Ishikawa (cell line): ENCODE measurements at regions not wholly inside any gene's neighbourhood (a gene's known extent, or its start where the extent isn't known, plus 50 kb on each side); places are given as distances from the start of the nearest gene placed in this dataset.

ENCODE experiments used
- CEBPB ChIP-seq: IDR thresholded peaks from 2 replicates; pipeline ENCODE4 v1.6.1; 2012
- CREB1 ChIP-seq: IDR thresholded peaks from 2 replicates; pipeline ENCODE4 v1.6.1; 2012; ENCODE audit warnings: low read depth
- EGR1 ChIP-seq: IDR thresholded peaks from 2 replicates; pipeline ENCODE4 v1.6.1; 2012
- EP300 ChIP-seq: IDR thresholded peaks from 2 replicates; pipeline ENCODE4 v1.6.1; 2012; ENCODE audit warnings: borderline replicate concordance
- FOXM1 ChIP-seq: IDR thresholded peaks from 2 replicates; pipeline ENCODE4 v1.6.1; 2012; ENCODE audit warnings: low read depth, borderline replicate concordance
- NFIC ChIP-seq: IDR thresholded peaks from 2 replicates; pipeline ENCODE4 v1.6.1; 2012
- RAD21 ChIP-seq: IDR thresholded peaks from 2 replicates; pipeline ENCODE4 v1.6.1; 2012; ENCODE audit warnings: low read depth
- TAF1 ChIP-seq: IDR thresholded peaks from 2 replicates; pipeline ENCODE4 v1.6.1; 2012; ENCODE audit warnings: low read depth, mild to moderate bottlenecking
- TCF12 ChIP-seq: IDR thresholded peaks from 2 replicates; pipeline ENCODE4 v1.6.1; 2012; ENCODE audit warnings: low read depth
- TEAD4 ChIP-seq: IDR thresholded peaks from 2 replicates; pipeline ENCODE4 v1.6.1; 2012
- YY1 ChIP-seq: IDR thresholded peaks from 2 replicates; pipeline ENCODE4 v1.6.1; 2012; ENCODE audit warnings: low read depth
- ZBTB7A ChIP-seq: IDR thresholded peaks from 2 replicates; pipeline ENCODE4 v1.6.1; 2012; ENCODE audit warnings: low read depth
- TF ChIP-seq, protein P1 (sequence below): IDR thresholded peaks from 2 replicates; pipeline ENCODE4 v1.6.1; 2012
- TF ChIP-seq, protein P2 (sequence below): IDR thresholded peaks from 2 replicates; pipeline ENCODE4 v1.6.1; 2012
- TF ChIP-seq, protein P3 (sequence below): IDR thresholded peaks from 2 replicates; pipeline ENCODE4 v1.6.1; 2012; ENCODE audit warnings: low read depth, mild to moderate bottlenecking

DNA sequence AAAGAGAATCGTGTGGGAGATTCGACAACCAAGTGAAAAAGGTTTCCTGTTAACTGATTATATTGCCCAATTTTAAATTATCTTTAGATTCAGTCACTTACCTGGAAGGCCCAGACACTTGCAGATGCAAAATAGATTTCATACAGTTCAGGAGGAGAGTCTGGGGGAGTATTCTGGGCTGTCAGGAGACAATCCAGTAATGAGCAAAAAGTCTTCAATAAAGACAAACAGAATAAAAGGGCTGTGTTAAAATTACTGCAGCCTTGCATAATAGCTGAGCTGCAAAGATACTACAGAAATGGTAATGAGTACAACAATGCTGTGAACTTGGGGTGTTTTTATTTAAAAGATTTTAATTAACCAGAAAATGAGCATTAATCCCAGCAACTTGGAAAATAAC is 303.6 kb downstream of the SP3 start:
- no peak for TF ChIP-seq ZBTB7A
- no peak for TF ChIP-seq EGR1
- TF ChIP-seq, protein P1, sequence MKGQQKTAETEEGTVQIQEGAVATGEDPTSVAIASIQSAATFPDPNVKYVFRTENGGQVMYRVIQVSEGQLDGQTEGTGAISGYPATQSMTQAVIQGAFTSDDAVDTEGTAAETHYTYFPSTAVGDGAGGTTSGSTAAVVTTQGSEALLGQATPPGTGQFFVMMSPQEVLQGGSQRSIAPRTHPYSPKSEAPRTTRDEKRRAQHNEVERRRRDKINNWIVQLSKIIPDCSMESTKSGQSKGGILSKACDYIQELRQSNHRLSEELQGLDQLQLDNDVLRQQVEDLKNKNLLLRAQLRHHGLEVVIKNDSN = no peak
- TF ChIP-seq YY1 = no peak
- TF ChIP-seq, protein P2, sequence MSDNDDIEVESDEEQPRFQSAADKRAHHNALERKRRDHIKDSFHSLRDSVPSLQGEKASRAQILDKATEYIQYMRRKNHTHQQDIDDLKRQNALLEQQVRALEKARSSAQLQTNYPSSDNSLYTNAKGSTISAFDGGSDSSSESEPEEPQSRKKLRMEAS = no peak
- TF ChIP-seq FOXM1 = no peak
- no peak for TF ChIP-seq CEBPB
- no peak for TF ChIP-seq RAD21
- no peak for TF ChIP-seq EP300
- no peak for TF ChIP-seq TCF12

DNA sequence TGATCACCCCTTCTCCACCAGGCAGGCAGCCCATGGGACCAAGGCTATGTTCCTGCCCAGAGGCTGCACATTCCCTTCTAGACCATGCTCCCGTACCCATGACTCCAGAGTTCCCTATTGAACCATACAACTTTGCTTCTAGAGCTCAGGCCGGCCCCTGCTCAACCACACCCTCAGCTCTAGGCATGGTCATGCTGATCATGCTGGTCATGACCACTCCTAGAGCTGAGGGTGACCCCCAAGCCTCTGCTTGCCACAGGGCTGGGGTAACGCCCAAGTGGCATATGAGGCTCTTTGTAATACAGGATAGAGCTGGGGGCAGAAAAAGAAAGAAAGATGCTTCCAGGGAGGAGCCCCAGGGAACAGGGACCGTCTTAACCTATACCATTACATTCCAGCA is 301.8 kb downstream of the SP3 start:
- TF ChIP-seq YY1 = no peak
- TF ChIP-seq, protein P3, sequence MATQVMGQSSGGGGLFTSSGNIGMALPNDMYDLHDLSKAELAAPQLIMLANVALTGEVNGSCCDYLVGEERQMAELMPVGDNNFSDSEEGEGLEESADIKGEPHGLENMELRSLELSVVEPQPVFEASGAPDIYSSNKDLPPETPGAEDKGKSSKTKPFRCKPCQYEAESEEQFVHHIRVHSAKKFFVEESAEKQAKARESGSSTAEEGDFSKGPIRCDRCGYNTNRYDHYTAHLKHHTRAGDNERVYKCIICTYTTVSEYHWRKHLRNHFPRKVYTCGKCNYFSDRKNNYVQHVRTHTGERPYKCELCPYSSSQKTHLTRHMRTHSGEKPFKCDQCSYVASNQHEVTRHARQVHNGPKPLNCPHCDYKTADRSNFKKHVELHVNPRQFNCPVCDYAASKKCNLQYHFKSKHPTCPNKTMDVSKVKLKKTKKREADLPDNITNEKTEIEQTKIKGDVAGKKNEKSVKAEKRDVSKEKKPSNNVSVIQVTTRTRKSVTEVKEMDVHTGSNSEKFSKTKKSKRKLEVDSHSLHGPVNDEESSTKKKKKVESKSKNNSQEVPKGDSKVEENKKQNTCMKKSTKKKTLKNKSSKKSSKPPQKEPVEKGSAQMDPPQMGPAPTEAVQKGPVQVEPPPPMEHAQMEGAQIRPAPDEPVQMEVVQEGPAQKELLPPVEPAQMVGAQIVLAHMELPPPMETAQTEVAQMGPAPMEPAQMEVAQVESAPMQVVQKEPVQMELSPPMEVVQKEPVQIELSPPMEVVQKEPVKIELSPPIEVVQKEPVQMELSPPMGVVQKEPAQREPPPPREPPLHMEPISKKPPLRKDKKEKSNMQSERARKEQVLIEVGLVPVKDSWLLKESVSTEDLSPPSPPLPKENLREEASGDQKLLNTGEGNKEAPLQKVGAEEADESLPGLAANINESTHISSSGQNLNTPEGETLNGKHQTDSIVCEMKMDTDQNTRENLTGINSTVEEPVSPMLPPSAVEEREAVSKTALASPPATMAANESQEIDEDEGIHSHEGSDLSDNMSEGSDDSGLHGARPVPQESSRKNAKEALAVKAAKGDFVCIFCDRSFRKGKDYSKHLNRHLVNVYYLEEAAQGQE = no peak
- TF ChIP-seq, protein P2 = no peak
- no peak for TF ChIP-seq EGR1
- TF ChIP-seq ZBTB7A = no peak
- no peak for TF ChIP-seq RAD21
- no peak for TF ChIP-seq CREB1
- no peak for TF ChIP-seq FOXM1
- TF ChIP-seq EP300 = no peak
- TF ChIP-seq NFIC = no peak
- TF ChIP-seq TAF1 = no peak
- no peak for TF ChIP-seq CEBPB
- no peak for TF ChIP-seq TCF12
- TF ChIP-seq, protein P1 = no peak
- TF ChIP-seq TEAD4 = no peak

DNA sequence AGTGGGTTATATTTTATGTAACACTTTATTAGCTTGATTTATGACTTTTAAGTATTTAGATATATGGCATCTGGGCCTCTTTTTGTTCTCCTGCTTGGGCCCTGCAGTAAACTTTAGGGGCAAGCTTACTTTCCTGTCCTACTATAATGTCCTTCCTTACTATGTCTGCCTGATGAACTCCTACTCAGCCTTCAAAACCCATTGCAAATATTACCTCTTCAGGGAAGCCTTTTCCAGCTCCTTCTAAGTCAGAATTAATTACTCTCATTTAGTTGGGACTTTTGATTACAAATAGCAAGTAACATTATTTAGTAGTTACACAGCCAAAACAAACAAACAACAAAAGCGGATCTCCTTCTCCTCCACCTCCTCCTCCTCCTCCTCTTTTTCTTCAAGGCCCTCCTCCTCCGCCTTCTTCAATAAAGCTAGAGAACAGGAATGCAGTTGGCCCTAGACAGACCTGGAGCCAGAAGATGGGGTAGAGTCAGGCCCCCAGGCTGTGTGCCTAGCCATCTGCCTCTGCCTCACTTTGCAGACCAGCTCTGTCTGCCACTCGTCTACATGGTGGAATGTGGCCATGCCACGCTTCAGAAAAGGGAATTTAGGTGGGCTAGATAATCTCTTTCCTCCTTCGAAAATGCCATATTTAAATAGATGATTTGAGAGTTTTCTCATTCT is 301.2 kb downstream of the SP3 start:
- no peak for TF ChIP-seq EGR1
- TF ChIP-seq, protein P1 = no peak
- TF ChIP-seq CREB1 = no peak
- no peak for TF ChIP-seq TAF1
- TF ChIP-seq RAD21 = no peak
- TF ChIP-seq ZBTB7A = no peak
- TF ChIP-seq EP300 = no peak
- TF ChIP-seq TCF12 = no peak
- TF ChIP-seq, protein P2 = no peak
- TF ChIP-seq FOXM1 = no peak
- TF ChIP-seq NFIC = no peak
- TF ChIP-seq, protein P3 = no peak
- TF ChIP-seq CEBPB = no peak
- TF ChIP-seq TEAD4 = no peak
- no peak for TF ChIP-seq YY1

DNA sequence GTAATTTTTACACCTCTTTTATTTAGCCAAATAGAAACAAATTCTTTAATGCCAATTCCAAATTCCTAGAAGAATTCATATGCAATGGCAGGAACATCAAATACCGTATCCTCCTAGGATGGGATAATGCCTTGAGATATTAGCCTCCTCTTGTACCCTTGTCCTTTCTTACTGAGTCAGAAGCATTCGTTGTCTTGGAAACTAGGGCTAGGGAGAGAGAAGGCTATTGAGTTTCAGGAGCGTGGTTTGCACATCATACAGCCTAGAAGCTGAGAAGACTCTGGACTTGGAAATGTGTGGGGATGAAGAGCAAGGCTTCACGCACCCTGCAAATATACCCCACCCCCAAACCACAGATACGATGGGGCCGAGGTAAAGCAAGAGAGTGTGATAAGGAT is 300.7 kb downstream of the SP3 start:
- TF ChIP-seq TEAD4 (no peak), EP300 (no peak), CREB1 (no peak), TCF12 (no peak)
- TF ChIP-seq, protein P2 = no peak
- TF ChIP-seq, protein P1 = no peak
